ENCODE measurements at regions not wholly inside any gene's neighbourhood (a gene's known extent, or its start where the extent isn't known, plus 50 kb on each side); places are given as distances from the start of the nearest gene placed in this dataset.

DNA sequence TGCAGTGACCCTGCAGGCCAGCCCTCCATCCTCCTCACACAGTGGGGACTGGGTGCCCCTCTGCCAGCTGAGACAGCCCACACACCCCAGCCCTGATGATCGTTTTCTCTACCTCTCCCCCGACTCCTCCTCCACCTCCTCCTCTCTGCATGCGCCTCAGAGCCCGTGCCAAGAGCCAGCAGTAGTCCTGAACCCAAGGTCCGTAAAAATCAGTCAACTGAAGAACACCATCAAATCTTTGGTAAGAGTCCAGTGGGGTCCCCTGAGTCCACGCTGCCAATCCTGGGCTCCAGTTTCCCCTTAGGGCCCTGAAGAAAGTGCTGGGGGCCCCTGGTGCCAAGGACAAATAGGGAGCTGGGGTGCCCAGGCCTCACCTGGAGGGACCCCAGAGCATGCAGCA is 109.3 kb upstream of the FAN1 start:
- TF ChIP-seq, protein P1, sequence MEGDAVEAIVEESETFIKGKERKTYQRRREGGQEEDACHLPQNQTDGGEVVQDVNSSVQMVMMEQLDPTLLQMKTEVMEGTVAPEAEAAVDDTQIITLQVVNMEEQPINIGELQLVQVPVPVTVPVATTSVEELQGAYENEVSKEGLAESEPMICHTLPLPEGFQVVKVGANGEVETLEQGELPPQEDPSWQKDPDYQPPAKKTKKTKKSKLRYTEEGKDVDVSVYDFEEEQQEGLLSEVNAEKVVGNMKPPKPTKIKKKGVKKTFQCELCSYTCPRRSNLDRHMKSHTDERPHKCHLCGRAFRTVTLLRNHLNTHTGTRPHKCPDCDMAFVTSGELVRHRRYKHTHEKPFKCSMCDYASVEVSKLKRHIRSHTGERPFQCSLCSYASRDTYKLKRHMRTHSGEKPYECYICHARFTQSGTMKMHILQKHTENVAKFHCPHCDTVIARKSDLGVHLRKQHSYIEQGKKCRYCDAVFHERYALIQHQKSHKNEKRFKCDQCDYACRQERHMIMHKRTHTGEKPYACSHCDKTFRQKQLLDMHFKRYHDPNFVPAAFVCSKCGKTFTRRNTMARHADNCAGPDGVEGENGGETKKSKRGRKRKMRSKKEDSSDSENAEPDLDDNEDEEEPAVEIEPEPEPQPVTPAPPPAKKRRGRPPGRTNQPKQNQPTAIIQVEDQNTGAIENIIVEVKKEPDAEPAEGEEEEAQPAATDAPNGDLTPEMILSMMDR (IDR thresholded peaks at IDR 0.05; ENCODE audit: low read depth, low read length, missing input control), result no peak
- no peak for TF ChIP-seq YY1 (IDR thresholded peaks at IDR 0.05)
- no peak for TF ChIP-seq TAF1 (conservative IDR thresholded peaks at IDR 0.05)
- no peak for TF ChIP-seq JUND (IDR thresholded peaks at IDR 0.05)
- TF ChIP-seq, protein P2, sequence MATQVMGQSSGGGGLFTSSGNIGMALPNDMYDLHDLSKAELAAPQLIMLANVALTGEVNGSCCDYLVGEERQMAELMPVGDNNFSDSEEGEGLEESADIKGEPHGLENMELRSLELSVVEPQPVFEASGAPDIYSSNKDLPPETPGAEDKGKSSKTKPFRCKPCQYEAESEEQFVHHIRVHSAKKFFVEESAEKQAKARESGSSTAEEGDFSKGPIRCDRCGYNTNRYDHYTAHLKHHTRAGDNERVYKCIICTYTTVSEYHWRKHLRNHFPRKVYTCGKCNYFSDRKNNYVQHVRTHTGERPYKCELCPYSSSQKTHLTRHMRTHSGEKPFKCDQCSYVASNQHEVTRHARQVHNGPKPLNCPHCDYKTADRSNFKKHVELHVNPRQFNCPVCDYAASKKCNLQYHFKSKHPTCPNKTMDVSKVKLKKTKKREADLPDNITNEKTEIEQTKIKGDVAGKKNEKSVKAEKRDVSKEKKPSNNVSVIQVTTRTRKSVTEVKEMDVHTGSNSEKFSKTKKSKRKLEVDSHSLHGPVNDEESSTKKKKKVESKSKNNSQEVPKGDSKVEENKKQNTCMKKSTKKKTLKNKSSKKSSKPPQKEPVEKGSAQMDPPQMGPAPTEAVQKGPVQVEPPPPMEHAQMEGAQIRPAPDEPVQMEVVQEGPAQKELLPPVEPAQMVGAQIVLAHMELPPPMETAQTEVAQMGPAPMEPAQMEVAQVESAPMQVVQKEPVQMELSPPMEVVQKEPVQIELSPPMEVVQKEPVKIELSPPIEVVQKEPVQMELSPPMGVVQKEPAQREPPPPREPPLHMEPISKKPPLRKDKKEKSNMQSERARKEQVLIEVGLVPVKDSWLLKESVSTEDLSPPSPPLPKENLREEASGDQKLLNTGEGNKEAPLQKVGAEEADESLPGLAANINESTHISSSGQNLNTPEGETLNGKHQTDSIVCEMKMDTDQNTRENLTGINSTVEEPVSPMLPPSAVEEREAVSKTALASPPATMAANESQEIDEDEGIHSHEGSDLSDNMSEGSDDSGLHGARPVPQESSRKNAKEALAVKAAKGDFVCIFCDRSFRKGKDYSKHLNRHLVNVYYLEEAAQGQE (IDR thresholded peaks at IDR 0.05), result no peak
- TF ChIP-seq, protein P3, sequence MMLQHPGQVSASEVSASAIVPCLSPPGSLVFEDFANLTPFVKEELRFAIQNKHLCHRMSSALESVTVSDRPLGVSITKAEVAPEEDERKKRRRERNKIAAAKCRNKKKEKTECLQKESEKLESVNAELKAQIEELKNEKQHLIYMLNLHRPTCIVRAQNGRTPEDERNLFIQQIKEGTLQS (IDR thresholded peaks at IDR 0.05), result no peak
- TF ChIP-seq, protein P4, sequence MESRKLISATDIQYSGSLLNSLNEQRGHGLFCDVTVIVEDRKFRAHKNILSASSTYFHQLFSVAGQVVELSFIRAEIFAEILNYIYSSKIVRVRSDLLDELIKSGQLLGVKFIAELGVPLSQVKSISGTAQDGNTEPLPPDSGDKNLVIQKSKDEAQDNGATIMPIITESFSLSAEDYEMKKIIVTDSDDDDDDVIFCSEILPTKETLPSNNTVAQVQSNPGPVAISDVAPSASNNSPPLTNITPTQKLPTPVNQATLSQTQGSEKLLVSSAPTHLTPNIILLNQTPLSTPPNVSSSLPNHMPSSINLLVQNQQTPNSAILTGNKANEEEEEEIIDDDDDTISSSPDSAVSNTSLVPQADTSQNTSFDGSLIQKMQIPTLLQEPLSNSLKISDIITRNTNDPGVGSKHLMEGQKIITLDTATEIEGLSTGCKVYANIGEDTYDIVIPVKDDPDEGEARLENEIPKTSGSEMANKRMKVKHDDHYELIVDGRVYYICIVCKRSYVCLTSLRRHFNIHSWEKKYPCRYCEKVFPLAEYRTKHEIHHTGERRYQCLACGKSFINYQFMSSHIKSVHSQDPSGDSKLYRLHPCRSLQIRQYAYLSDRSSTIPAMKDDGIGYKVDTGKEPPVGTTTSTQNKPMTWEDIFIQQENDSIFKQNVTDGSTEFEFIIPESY (IDR thresholded peaks at IDR 0.05), result no peak
- TF ChIP-seq, protein P5, sequence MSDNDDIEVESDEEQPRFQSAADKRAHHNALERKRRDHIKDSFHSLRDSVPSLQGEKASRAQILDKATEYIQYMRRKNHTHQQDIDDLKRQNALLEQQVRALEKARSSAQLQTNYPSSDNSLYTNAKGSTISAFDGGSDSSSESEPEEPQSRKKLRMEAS (IDR thresholded peaks at IDR 0.05), result no peak
- TF ChIP-seq NR2F2 (IDR thresholded peaks at IDR 0.05), result no peak
- TF ChIP-seq GABPA (IDR thresholded peaks at IDR 0.05 in 1 of 2, conservative IDR thresholded peaks at IDR 0.05 in 1 of 2), result no peak
- no peak for TF ChIP-seq FOXA1 (IDR thresholded peaks at IDR 0.05)

Measured in liver (tissue), 3 donors.